Stimulated activated CD8-positive, alpha-beta memory T cell treated with anti-CD3 and anti-CD28 coated beads, Interleukin-4, amount 100 ng/mL, for 1 hour (primary cell): ENCODE measurements at regions not wholly inside any gene's neighbourhood (a gene's known extent, or its start where the extent isn't known, plus 50 kb on each side); places are given as distances from the start of the nearest gene placed in this dataset.
A peak's percentile ranks its signal among the peaks of the same experiment; 100 is the strongest.
"Not testable (repeated sequence)": the region's sequence is repeated elsewhere in the genome, so short reads cannot be mapped to it uniquely, and the experiment has no call there.

Experiments used
- DNase-seq, 2 donors: peaks; one replicate each; pipeline ENCODE4 v3.0.0-alpha.2; 2020; ENCODE audit warnings: low read depth in 2 of 2, low spot score in 1 of 2

DNA sequence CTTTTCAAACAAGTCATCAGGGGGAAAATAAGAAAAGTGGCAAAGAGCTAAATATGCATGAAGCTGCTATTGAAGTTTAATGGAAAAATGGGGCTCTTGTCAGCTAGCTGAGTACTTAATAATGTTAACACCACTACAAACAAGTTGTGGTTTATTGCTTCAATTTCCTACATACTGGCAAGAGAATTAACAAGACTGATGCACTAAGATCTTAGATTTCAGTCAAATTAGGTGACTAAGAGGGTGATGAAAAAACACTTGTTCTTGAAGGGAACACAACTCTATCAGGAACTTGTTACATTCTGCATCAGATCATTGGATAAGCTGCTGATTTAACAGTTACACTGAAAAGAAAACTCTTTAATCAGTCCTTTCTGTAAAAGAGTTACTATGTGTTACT lies 234.6 kb upstream of the AFF2 start:
- DNase-seq, result no peak

DNA sequence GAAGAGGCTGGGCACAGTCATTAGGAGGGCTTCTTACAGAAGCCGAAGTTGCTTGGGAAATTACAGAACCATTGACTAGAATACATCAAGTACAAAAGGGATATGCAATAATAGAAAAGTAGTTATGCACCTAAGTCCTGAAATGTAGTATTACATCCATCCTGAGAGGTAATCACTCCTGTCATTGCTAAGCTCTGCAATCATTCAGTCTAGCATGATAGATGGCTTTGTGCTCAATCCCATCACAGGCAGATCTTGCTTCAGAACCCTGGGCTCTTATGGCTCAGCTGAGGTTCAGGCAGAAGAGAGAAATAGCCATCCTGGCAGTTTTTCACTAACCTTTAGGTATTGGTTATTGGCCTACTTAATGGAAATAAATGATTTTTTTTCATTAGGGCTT lies 231.7 kb upstream of the AFF2 start:
- no peak for DNase-seq

DNA sequence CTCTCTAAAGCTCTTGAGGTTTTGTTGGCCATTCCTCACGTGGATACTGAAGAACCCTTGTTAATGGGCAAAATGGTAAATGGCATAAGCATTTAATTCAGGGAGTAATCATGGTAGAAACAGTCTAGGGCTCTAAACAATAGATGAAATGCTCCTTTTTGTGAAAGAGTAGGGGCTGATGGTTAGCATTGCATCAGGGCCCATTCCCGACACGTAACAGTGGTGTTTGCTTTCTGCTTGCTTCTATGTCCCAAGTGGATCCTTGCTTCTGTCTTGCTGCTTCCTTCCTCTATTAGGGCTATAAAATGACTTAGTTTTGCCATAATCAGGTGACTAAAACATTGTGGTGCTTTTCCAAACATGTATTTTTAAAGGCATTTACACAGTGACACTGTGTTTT lies 230.9 kb upstream of the AFF2 start:
- DNase-seq, result no peak

DNA sequence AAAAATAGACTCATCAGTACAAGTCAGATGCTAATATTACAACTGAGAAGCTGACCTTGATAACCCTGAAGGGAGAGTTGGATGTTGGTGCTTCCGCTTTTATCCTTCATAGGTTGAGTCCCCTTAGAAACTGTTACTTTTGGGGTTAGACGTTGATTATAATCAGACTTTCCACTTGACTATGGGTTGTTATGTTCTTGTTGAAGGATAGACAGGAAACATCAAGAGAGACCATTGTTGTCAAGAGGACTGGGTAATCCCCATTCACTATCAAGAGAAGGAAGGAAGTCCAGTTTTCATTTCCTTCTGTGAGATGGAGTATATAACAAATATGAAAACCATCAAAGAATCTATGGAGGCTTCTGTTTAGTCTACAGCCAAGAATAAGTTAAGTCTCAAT lies 229.9 kb upstream of the AFF2 start:
- DNase-seq, result no peak

DNA sequence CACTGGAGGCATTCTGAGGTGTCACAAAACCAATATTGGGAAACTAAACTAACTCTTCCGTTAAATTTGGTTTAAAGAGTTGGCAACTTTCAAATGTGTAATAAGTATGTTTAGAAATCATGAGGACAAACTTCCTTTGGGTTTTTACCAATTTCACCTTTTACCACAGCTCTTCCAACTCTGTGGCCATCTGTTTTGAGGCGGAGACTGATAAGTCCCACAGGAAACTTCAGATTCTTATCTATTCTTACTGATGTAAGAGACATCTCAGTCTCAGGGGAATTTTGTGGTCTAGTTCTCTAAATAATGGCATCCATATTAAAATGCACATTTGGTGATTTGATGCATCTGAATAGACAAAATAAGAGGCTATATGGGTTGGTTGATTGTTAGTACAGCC lies 229.2 kb upstream of the AFF2 start:
- no peak for DNase-seq

DNA sequence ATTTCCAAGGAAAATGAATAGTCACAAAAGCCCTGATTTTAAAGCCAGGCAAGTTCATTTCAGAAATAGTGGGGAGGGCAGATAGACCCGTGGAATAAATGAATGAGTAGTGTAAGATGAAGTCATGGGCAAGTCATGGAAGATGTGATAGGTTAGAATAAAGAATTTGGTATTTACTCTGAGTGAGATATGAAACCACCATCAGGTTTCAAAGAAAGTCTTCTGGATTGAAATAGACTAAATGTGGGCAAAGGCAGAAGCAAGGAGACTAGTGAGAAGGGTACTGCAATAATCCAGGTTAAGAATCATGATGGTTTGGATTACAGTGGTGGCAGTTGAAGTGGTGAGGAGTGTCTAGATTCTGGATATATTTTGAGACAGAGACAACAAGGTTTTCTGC lies 218.5 kb upstream of the AFF2 start:
- DNase-seq, result no peak

DNA sequence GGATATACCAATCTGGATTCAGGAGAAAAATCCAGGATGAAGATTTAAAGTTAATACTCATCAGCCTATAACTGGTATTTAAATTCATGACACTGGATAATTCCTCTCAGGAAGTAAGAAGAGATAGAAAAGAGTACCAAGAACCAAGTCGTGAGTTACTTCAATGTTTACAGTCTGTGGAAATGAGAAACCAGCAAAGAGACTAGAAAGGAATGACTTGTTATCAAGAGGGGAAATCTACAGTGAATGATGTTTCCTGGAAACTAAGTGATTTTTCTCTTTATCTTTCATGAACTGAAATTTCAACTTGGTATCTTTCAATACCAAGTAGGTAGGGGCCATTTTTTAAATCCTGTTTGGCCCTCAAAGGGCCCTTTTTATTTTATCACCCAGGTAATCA lies 217.9 kb upstream of the AFF2 start:
- DNase-seq, result no peak

DNA sequence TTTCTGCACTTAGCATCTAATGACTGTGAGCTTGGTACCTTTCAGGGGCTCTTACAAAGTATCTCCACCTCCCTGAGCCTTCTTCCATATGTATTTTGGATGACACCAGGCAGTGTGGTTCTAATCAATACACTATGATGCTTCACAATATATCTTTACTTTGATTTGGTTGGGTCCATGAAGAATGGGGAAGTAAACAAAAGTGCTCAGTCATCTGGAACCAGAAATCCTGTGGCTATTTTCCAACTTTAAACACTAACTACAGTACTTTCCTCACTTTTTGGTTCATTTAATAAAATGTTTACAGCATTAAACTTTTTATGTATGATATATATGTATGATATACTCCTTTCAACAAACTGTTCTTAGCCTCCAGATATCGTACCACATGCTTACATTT lies 216.4 kb upstream of the AFF2 start:
- DNase-seq, result no peak

DNA sequence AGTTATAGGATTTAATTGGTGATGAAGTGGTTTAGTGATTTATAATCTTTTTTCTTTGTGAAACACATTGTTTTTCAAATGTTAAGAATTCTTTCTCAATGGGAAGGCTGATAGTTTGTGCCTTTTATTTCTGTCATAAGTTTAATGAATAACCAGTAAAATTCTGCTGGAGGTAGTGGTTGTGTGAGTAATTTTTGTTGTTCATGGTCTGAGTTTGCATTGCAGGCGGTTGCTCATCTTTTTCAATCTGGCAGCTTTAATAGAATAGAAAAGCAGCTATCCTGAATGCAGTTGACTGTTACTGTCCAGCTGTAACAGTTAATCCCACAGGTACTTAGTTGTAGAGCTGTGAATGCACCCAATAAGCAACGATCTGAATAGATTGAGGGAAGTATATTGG lies 215.6 kb upstream of the AFF2 start:
- no peak for DNase-seq

DNA sequence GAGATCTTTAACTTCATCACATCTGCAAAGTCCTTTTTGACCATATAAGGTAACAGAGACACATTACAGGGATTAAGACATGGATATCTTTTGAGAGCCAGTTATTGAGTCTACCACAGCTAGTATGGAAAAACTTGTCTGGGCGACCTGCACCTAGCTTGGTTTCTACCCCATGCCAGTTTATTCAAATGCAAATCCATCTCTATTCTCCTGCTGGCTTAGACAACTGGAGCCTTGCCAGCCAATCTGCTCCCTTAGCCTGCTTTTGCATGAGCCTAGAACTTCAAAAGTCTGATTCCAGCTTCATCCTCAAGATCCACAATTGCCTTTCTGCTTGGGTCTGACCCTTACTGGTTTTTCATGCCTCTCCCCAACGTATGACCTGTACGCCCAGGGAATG lies 212.0 kb upstream of the AFF2 start:
- DNase-seq, result no peak

DNA sequence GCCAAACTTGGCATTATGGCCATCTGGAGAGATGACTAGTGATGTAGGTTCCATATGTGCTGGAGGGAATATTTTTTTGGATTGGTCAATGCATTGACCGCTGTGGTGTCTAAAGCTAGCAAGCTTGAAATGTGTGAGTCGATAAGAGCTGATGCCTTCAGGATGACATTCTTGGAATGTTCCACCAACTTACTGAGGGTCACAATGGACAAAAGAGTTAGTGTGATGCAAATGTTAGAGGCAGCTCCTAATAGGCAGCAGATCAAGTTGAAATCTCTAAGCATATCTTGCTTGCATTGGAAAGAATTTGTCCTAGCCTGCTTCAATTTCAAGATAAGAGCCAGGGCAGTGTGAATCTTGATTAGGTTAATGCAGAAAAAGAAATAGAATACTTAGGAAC lies 210.4 kb upstream of the AFF2 start:
- DNase-seq, result no peak

DNA sequence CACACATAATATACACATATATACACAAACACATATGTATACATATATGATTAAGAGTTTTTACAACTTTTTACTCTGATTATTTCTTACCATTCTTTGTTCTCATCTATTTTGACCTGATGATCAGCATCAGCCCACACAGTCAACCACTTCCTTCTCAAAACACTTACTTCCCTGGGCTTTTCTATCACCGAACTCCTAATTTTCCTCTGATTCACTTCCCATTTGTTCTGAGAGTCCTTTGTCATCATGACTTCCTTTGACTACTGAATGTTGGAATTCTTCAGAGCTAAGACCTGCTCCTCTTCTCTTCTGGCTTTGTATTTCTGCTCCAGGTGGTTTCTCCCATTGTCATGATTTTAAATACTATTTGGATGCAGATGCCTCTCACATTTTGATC lies 209.5 kb upstream of the AFF2 start:
- no peak for DNase-seq

DNA sequence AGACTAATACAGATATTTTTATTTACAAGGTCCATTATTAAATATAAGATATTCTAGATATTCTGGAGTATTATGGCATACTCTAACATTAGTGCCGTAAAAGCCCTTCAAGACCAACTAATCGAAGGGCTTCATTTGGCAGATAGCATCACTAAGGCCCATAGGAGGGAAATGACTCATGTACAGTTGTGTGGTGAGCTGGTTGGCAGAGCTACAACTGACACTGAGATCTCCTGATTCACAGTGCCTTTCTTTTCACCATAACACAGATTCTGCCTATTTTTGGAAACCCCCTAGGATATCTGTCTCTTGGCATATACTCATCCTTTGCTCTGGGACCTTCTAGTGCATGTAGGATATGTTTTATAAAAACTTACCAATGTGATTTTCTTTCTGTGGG lies 201.7 kb upstream of the AFF2 start:
- DNase-seq, result no peak

DNA sequence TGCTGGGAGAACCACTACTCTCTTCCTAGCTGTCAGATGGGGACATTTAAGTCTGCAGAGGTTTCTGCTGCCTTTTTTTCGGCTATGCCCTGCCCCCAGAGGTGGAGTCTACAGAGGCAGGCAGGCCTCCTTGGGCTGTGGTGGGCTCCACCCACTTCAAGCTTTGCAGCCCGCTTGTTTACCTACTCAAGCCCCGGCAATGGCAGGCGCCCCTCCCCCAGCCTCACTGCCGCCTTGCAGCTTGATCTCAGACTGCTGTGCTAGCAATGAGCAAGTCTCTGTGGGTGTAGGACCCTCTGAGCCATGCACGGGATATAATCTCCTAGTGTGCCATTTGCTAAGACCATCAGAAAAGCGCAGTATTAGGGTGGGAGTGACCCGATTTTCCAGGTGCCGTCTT lies 195.2 kb upstream of the AFF2 start:
- not testable (repeated sequence) for DNase-seq

DNA sequence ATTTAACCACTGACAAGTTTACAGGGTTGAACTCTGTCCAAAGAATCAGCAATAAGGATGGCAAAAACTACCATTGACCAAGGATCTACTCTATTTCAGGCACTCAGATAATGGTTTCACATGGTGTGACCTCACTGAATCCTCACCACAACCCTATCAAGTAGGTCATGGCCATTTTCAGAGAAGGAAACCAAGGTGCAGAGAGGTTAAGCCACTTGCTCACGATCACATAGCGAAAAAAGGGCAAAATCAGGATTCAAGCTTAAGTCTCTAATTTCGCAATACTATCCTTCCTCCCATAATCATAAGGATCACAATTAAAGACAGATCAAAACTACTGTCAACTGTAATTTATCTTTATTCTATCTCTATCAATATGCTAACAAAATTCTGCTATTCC lies 191.0 kb upstream of the AFF2 start:
- no peak for DNase-seq

DNA sequence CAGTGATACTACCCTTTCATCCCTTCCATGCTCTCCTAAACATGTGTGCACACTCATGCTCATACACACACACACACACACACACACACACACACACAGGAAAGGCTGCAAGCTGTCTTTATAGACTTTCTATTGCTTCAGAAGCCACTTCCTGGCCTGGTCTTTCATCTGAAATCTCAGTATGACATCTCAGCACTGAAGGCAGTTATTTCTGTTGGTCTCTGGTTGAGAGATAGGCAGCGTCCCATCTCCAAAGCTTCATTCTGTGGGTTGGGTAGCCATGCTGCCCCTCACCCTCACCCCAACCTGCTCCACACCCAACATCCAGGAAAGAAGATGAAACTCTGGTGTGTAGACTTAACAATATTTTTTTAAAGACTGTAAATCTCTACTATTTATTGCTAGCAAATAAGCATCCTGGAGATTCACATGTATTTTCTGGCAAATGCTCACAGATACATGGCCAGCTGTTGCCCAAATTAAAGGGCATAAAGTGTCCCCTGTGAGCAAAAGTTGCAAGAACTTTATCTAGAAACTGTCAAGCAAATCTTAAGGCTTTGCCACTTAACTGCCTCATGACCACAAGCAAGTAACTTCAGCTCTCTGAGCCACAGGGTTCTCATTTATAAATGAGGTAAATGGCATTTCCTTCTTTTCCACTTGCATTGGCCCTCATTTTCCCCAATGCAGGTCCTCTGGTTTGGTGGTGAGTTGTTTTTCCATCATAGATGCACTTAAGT lies 189.8 kb upstream of the AFF2 start:
- peak in 1 of 2 donors; percentile 16 for DNase-seq

DNA sequence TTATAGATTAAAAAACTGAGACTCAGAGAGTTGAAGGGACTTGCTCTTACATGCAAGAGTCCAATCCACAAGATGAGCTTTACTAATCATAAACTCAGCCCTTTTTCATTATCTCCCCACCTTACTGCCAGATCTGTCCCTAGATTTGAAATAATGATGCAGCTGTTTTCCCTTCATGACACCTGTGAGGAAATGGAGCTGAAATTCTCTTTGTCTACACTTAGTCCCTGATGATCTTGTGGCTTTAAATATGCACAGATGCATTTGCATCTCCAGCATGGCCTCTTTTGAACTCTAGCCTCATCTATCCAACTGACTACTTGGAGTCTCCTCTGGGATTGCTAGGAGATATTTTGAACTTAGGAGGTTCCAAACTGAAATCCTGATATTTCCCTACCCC lies 188.9 kb upstream of the AFF2 start:
- no peak for DNase-seq

DNA sequence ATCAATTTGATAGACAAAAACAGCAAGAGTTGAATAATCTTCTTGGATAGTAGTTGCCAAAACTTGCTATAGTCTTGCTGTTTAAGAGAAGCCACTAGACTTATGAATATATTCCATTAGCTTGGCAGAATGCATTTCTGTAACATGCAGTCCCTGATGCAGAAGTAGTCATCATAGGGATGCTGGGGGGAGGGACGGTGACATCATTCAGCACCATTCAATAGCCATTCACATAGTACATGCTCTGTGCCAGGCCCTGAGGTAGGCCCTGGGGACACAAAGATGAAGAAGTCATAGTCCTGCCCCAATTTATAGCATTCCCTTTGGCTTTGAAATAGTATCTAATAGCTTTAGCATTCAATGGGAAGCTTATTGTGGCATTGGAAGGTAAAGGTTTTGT lies 185.5 kb upstream of the AFF2 start:
- no peak for DNase-seq

DNA sequence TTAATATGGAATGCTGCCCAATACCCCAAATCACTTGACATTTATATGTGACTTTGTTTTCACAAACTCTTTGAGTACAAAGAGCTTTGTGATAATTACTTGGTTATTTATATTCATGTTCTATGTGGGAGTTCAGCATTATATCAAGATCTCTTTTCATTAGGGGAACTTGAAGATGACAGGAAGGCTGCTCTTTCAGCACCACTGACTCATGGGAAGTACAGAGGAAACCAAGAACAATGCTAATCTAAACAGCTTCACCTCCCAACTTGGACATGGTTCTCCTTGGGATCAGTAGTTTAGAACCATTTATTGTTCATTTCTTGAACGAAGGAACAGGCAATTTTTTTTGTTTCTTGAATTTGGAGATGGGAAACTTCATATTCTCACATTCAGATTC lies 184.0 kb upstream of the AFF2 start:
- no peak for DNase-seq

DNA sequence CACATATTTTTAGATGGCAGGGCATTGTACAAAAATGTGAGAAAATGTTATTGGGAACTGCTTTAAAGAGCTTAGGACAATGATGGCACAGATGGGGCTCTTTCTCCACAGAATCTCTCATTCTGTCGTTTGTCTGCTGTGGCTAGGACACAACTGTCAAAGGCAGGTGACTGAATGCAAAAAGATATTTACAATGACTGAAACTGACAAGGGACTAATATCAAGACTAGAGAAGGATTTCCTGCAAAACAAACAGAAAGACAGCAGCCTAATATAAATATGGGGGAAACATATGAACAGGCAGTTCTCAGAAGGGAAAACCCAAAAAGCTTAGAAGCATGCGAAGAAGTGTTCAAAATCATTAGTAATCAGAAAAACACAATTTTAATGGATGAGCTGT lies 177.5 kb upstream of the AFF2 start:
- no peak for DNase-seq

DNA sequence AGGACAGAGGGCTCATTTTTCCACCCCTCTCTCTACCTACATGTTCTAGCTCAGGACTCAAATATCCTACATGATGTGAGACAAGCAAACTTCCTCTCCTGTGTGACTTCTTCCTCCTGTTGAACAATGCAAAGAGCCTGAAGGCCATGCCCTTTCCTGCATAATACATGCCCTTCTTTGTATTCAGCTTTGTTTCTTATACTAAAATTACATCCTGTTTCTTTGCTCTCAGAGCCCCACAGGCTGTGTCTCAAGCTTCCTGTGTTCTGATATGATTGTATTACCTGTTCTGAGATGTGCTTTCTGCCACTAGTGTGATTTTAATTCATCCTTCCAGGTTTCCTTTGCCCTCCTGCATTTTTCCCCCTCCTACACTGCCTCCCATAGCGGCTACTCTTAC lies 166.4 kb upstream of the AFF2 start:
- no peak for DNase-seq

DNA sequence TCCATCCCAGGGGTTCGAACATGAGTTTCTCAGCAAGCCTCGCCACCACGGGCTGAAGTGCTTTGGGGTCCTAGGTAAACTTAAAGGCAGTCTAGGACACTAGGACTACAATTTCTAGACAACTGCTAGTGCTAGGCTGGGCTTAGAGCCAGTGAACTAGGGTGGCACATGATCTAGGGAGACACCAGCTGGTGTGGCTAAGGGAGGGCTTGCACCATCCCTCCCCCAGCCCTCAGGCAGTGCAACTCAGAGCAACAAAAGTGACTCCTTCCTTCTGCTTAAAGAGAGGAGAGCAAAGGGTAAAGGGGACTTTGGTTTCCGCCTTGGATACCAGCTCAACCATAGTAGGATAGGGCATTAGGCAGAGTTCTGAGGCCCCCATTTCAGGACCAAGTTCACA lies 162.5 kb upstream of the AFF2 start:
- no peak for DNase-seq

DNA sequence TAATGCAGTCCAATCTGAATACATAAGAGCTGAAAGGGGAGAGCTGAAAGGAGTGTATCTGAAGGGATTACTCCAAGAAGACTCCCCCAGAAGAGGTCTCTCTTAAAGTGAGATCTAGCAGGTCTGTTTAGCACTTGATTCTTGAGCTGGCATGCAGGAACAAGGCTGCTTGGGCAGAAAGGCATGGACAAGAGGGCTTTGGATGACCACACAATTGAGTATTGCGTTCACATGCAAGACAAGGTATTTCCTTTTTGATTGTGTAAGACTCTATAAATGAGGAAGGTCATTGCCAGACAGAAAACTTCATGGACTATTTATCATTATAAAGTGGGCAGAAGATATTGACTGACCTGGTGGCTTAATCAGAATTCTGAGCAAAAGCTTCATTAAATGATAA lies 145.5 kb upstream of the AFF2 start:
- no peak for DNase-seq

DNA sequence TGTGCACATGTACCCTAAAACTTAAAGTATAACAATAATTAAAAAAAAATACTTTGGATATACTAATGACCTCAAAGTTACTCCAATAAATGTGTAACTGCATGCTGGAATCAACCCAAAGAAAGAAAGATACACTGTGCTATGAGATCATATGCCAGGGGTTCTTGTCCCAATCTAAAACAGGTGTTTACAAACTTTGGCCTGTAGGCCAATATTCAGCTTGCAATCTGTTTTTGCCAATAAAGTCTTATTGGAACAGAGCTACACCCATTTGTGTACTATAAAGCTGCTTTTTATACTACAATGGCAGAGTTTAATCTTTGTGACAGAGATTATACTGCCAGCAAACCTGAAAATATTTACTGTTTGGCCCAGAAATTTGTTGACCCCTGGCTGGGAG lies 138.8 kb upstream of the AFF2 start:
- no peak for DNase-seq
